BLaER1 (cell line): ENCODE measurements at regions not wholly inside any gene's neighbourhood (a gene's known extent, or its start where the extent isn't known, plus 50 kb on each side); places are given as distances from the start of the nearest gene placed in this dataset.
"Not testable (repeated sequence)": the region's sequence is repeated elsewhere in the genome, so short reads cannot be mapped to it uniquely, and the experiment has no call there.

Experiments used
- H3K27ac ChIP-seq: shearing (Covaris generic); formaldehyde crosslinking; 2 replicates; pipeline ENCODE4 v1.8.1; 2022
- H3K27me3 ChIP-seq: shearing (Covaris generic); formaldehyde crosslinking; 2 replicates; pipeline ENCODE4 v1.8.1; 2022
- H3K36me3 ChIP-seq: shearing (Covaris generic); formaldehyde crosslinking; 2 replicates; pipeline ENCODE4 v1.8.1; 2022
- H3K4me1 ChIP-seq: shearing (Covaris generic); formaldehyde crosslinking; 2 replicates; pipeline ENCODE4 v1.8.1; 2022
- H3K4me2 ChIP-seq: shearing (Covaris generic); formaldehyde crosslinking; 2 replicates; pipeline ENCODE4 v1.8.1; 2022
- H3K4me3 ChIP-seq: shearing (Covaris generic); formaldehyde crosslinking; 2 replicates; pipeline ENCODE4 v1.8.1; 2022
- H3K9ac ChIP-seq: shearing (Covaris generic); formaldehyde crosslinking; 2 replicates; pipeline ENCODE4 v1.8.1; 2022
- H3K9me3 ChIP-seq: shearing (Covaris generic); formaldehyde crosslinking; 2 replicates; pipeline ENCODE4 v1.8.1; 2022
- H4K20me1 ChIP-seq: shearing (Covaris generic); formaldehyde crosslinking; 2 replicates; pipeline ENCODE4 v1.8.1; 2022
- Cebpa-rat ChIP-seq: shearing (Covaris generic); IDR thresholded peaks from 2 replicates; pipeline ENCODE4 v1.8.1; 2022

DNA sequence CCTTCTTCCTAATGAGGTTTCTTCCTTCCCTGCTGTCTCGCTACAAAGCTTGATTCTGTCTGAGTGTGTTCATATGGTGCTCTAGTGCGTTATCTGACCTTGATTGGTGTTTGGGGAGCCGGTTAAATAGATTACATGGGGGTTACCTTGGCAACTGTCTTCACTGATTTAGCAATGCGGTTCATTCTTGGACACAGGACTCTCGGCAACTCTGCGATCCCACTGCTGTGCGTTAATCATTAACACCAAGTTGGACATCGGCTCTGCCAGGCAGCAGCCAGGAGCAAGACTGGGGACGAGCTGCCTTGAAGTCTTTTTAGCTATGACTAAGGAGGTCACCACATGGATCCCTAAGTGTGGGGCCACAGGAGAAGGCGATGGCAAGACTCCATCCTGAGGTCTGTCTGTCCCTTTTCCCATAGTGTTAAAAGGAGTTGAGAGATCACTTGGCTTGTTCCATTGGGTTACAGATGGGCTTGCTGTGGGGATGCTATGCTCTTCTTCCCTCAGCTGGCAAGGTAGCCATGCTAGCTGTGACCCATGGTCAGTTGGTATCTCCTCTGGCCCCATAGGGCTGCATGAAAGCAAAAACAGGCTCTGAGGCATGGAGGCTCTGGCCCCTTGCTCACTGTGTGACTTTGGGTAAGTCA is 93.4 kb upstream of the MAMLD1 start:
- no peak overlapping the region for H3K27ac ChIP-seq
- no peaks in the 10 kb centered on the region for H4K20me1 ChIP-seq
- TF ChIP-seq Cebpa-rat, result no peak
- no peak overlapping the region for H3K9ac ChIP-seq
- no peaks in the 10 kb centered on the region for H3K4me1 ChIP-seq
- H3K4me2 ChIP-seq, result no peak overlapping the region
- H3K36me3 ChIP-seq, result no peaks in the 10 kb centered on the region
- no peak overlapping the region for H3K4me3 ChIP-seq
- H3K9me3 ChIP-seq, result no peaks in the 10 kb centered on the region
- no peaks in the 10 kb centered on the region for H3K27me3 ChIP-seq

- no peak for TF ChIP-seq Cebpa-rat
- Histone ChIP-seq H3K4me3 (no peak overlapping the region), H3K4me2 (no peak overlapping the region)
These were observed 92.5 kb upstream of the MAMLD1 start for GRCh38 chrX:150270622-150271021.

GRCh38 chrX:150273575-150274294 is 89.4 kb upstream of the MAMLD1 start:
- H3K36me3 ChIP-seq, H3K27ac ChIP-seq, H3K4me2 ChIP-seq, H3K27me3 ChIP-seq, H3K4me1 ChIP-seq, H3K9ac ChIP-seq, H3K4me3 ChIP-seq, H3K9me3 ChIP-seq, H4K20me1 ChIP-seq: not testable (repeated sequence)

More at GRCh38 chrX:150270622-150271021, 92.5 kb upstream of the MAMLD1 start:
- Histone ChIP-seq H3K27me3 (no peaks in the 10 kb centered on the region), H3K4me1 (no peaks in the 10 kb centered on the region), H3K9me3 (no peaks in the 10 kb centered on the region), H3K36me3 (no peaks in the 10 kb centered on the region), H3K27ac (no peak overlapping the region), H4K20me1 (no peaks in the 10 kb centered on the region), H3K9ac (no peak overlapping the region)

DNA sequence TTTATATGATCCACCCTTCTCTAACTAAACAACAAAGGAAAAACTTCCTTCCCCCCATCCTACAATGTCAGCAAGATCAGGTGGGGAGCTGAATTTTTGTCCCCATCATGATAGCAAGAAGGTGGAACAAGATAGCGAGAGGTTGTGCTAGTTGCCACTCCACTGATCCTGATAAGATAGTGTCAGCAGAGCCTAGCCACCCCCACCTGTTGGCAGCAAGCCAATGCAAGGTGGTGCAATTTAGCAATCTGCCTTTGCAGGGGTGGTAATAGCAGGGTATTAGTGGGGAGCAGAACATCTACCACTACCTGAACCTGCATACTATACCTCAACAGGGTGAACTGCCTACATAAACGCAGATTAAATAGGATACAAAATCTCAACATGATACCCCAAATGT is 80.2 kb upstream of the MAMLD1 start:
- no peaks in the 10 kb centered on the region for H3K4me1 ChIP-seq
- no peak overlapping the region for H3K27ac ChIP-seq
- H3K4me3 ChIP-seq, result no peak overlapping the region
- H3K9ac ChIP-seq, result no peak overlapping the region
- TF ChIP-seq Cebpa-rat, result no peak
- H3K36me3 ChIP-seq, result no peaks in the 10 kb centered on the region
- H3K9me3 ChIP-seq, result no peaks in the 10 kb centered on the region
- no peaks in the 10 kb centered on the region for H3K27me3 ChIP-seq
- H4K20me1 ChIP-seq, result no peaks in the 10 kb centered on the region
- H3K4me2 ChIP-seq, result no peak overlapping the region

GRCh38 chrX:150291014-150291413 is 72.1 kb upstream of the MAMLD1 start:
- Histone ChIP-seq H3K4me2 (no peak overlapping the region), H3K27me3 (no peaks in the 10 kb centered on the region), H3K9ac (no peak overlapping the region), H3K27ac (no peak overlapping the region), H3K9me3 (no peaks in the 10 kb centered on the region), H3K36me3 (no peaks in the 10 kb centered on the region), H3K4me3 (no peak overlapping the region), H3K4me1 (no peaks in the 10 kb centered on the region), H4K20me1 (no peaks in the 10 kb centered on the region)
- no peak for TF ChIP-seq Cebpa-rat

DNA sequence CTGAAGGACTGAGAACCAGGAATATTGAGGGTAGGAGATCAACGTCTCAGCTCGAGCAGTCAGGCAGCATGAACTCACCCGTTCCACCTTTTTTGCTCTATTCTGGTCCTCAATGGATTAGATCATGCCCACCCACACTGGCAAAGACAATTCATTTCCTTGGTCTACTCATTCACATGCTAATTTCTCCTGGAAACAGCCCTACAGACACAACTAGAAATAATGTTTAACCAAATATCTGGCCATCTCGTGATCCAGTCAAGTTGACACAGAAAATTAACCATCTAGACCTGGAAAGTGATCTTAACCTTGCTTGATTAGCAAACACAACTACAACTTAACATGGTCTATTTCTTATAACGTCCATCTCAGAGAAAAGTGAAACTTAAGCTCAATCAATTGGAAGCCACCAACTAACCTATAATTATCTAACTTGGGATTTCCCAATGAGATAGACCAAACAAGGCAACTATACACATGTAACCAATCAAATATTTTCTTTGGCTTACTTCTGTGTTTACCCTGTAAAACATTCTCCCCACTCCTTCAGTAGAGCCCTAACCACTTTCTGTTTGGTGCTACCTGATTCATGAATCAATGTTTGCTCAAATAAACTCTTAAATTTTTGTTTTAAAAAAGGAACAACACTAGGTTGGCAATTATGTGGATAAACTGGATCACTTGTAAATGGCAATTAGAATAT is 69.7 kb upstream of the MAMLD1 start:
- no peak for TF ChIP-seq Cebpa-rat
- H3K4me1 ChIP-seq, result peaks cover 13% of the 10 kb centered on the region
- no peak overlapping the region for H3K27ac ChIP-seq
- no peak overlapping the region for H3K4me2 ChIP-seq
- H4K20me1 ChIP-seq, result no peaks in the 10 kb centered on the region
- H3K36me3 ChIP-seq, result no peaks in the 10 kb centered on the region
- H3K4me3 ChIP-seq, result no peak overlapping the region
- no peaks in the 10 kb centered on the region for H3K27me3 ChIP-seq
- no peak overlapping the region for H3K9ac ChIP-seq
- no peaks in the 10 kb centered on the region for H3K9me3 ChIP-seq

- no peak for TF ChIP-seq Cebpa-rat
- Histone ChIP-seq H3K4me2 (peak overlapping the region; percentile 70), H4K20me1 (no peaks in the 10 kb centered on the region), H3K4me1 (peaks cover 27% of the 10 kb centered on the region), H3K4me3 (no peak overlapping the region), H3K27ac (peak overlapping the region; percentile 35; the same call in 1 of the 2 replicates), H3K36me3 (no peaks in the 10 kb centered on the region), H3K27me3 (no peaks in the 10 kb centered on the region), H3K9ac (no peak overlapping the region), H3K9me3 (no peaks in the 10 kb centered on the region)
These were observed 64.1 kb upstream of the MAMLD1 start for GRCh38 chrX:150298841-150299551.

GRCh38 chrX:150299579-150299978 is 63.5 kb upstream of the MAMLD1 start:
- peaks cover 27% of the 10 kb centered on the region for H3K4me1 ChIP-seq
- H3K9ac ChIP-seq, result no peak overlapping the region
- H3K4me3 ChIP-seq, result no peak overlapping the region
- H3K9me3 ChIP-seq, result no peaks in the 10 kb centered on the region
- peak overlapping the region; percentile 70 for H3K4me2 ChIP-seq
- H3K36me3 ChIP-seq, result no peaks in the 10 kb centered on the region
- no peak for TF ChIP-seq Cebpa-rat
- H4K20me1 ChIP-seq, result no peaks in the 10 kb centered on the region
- no peaks in the 10 kb centered on the region for H3K27me3 ChIP-seq
- no peak overlapping the region for H3K27ac ChIP-seq

GRCh38 chrX:150303386-150304097 is 59.6 kb upstream of the MAMLD1 start:
- TF ChIP-seq Cebpa-rat, result no peak
- Histone ChIP-seq H3K27me3 (no peaks in the 10 kb centered on the region), H3K4me2 (no peak overlapping the region), H4K20me1 (no peaks in the 10 kb centered on the region), H3K36me3 (no peaks in the 10 kb centered on the region), H3K27ac (no peak overlapping the region), H3K9ac (no peak overlapping the region), H3K4me1 (peaks cover 19% of the 10 kb centered on the region), H3K9me3 (no peaks in the 10 kb centered on the region), H3K4me3 (no peak overlapping the region)
